Activated CD8-positive, alpha-beta memory T cell treated with anti-CD3 and anti-CD28 coated beads for 24 hours (primary cell): ENCODE measurements at regions not wholly inside any gene's neighbourhood (a gene's known extent, or its start where the extent isn't known, plus 50 kb on each side); places are given as distances from the start of the nearest gene placed in this dataset.

Source experiments
- DNase-seq: peaks from one replicate; pipeline ENCODE4 v3.0.0-alpha.2; 2020

GRCh38 chr10:42933448-42934340 is 143.2 kb upstream of the RET start:
- DNase-seq, result peak; percentile 70

GRCh38 chr10:42934351-42934811 is 142.5 kb upstream of the RET start:
- peak; percentile 56 for DNase-seq

- DNase-seq, result no peak
These were observed 142.0 kb upstream of the RET start for GRCh38 chr10:42934842-42935241.

- peak; percentile 47 for DNase-seq
These were observed 141.4 kb upstream of the RET start for GRCh38 chr10:42935466-42935865.

GRCh38 chr10:42936580-42936979 is 140.3 kb upstream of the RET start:
- DNase-seq, result peak; percentile 32

GRCh38 chr10:42937048-42937447 is 139.8 kb upstream of the RET start:
- no peak for DNase-seq

- DNase-seq, result peak; percentile 32
These were observed 139.2 kb upstream of the RET start for GRCh38 chr10:42937649-42938180.

- DNase-seq, result peak; percentile 26
These were observed 138.5 kb upstream of the RET start for GRCh38 chr10:42938351-42938750.

- peak; percentile 19 for DNase-seq
These were observed 137.6 kb upstream of the RET start for GRCh38 chr10:42939237-42939636.

- peak; percentile 11 for DNase-seq
These were observed 137.0 kb upstream of the RET start for GRCh38 chr10:42939685-42940366.

GRCh38 chr10:42940487-42941294 is 136.2 kb upstream of the RET start:
- DNase-seq, result peak; percentile 40

GRCh38 chr10:42941295-42941644 is 135.6 kb upstream of the RET start:
- peak; percentile 17 for DNase-seq

GRCh38 chr10:42941790-42942189 is 135.1 kb upstream of the RET start:
- DNase-seq, result peak; percentile 48

- DNase-seq, result peak; percentile 32
These were observed 134.5 kb upstream of the RET start for GRCh38 chr10:42942279-42942950.

- DNase-seq, result peak; percentile 28
These were observed 133.6 kb upstream of the RET start for GRCh38 chr10:42943025-42943818.

GRCh38 chr10:42948040-42948439 is 128.8 kb upstream of the RET start:
- DNase-seq, result no peak

- no peak for DNase-seq
These were observed 127.6 kb upstream of the RET start for GRCh38 chr10:42949287-42949686.

GRCh38 chr10:42950606-42951485 is 126.0 kb upstream of the RET start:
- peak; percentile 24 for DNase-seq

- peak; percentile 44 for DNase-seq
These were observed 125.2 kb upstream of the RET start for GRCh38 chr10:42951486-42952251.

GRCh38 chr10:42952349-42952748 is 124.5 kb upstream of the RET start:
- peak; percentile 49 for DNase-seq
